ENCODE measurements at regions not wholly inside any gene's neighbourhood (a gene's known extent, or its start where the extent isn't known, plus 50 kb on each side); places are given as distances from the start of the nearest gene placed in this dataset.

DNA sequence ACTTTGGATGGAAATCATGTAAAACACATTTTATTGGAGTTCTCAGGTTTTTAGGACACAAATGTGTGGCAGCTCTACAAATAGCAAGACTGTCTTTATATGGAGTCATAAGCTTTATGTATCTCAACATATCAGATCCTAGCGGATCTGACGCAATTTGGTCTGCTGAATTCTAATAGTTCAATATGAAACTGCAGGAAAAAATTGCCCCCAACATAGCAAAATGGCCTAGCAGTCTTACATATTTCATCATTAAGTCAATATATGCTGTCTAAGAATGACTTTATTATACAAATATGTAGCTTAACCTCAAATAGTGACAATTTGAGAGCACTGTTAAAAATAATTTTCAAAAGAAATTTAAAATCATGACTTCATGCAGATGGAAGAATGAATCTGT, 244.3 kb downstream of the TAF11L14 start:
- Histone ChIP-seq H3K4me3 (no peak overlapping the region), H3K9me3 (no peaks in the 10 kb centered on the region), H3K27ac (no peak overlapping the region), H3K4me1 (no peaks in the 10 kb centered on the region), H3K36me3 (no peaks in the 10 kb centered on the region), H3K27me3 (no peaks in the 10 kb centered on the region)
- no peak for DNase-seq (ENCODE audit: extremely low spot score in 2 of 2)
- TF ChIP-seq, protein P1, sequence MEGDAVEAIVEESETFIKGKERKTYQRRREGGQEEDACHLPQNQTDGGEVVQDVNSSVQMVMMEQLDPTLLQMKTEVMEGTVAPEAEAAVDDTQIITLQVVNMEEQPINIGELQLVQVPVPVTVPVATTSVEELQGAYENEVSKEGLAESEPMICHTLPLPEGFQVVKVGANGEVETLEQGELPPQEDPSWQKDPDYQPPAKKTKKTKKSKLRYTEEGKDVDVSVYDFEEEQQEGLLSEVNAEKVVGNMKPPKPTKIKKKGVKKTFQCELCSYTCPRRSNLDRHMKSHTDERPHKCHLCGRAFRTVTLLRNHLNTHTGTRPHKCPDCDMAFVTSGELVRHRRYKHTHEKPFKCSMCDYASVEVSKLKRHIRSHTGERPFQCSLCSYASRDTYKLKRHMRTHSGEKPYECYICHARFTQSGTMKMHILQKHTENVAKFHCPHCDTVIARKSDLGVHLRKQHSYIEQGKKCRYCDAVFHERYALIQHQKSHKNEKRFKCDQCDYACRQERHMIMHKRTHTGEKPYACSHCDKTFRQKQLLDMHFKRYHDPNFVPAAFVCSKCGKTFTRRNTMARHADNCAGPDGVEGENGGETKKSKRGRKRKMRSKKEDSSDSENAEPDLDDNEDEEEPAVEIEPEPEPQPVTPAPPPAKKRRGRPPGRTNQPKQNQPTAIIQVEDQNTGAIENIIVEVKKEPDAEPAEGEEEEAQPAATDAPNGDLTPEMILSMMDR (IDR thresholded peaks at IDR 0.05) = no peak
- TF ChIP-seq POLR2A (IDR thresholded peaks at IDR 0.05) = no peak
- TF ChIP-seq POLR2AphosphoS5 (IDR thresholded peaks at IDR 0.05; ENCODE audit: insufficient read depth in 1 of 2, low read depth in 1 of 2) = no peak
- intact Hi-C loops (cut with DNase I) = no loop called here

DNA sequence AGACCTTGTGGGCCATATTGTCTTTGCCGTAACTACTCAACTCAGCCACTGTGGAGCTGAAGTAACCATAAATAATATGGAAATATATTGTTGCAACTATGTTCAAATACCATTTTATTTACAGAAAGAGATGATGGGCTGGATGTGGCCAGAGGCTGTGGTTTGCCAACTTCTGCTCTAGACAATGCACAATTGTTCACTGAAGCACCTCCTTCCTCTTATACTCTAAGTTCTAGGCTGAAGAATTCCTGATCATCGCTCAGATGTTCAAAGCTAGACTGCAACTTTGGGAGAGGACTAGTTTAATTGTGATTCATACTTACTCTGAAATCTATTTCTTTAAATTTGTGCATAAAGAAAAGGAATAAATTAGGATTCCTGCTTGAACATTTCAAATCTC, 245.0 kb downstream of the TAF11L14 start:
- H3K27me3 ChIP-seq = no peaks in the 10 kb centered on the region
- no peak overlapping the region for H3K4me3 ChIP-seq
- H3K4me1 ChIP-seq = no peaks in the 10 kb centered on the region
- H3K36me3 ChIP-seq = no peaks in the 10 kb centered on the region
- no peak for DNase-seq (ENCODE audit: extremely low spot score in 2 of 2)
- intact Hi-C loops (cut with DNase I) = no loop called here
- TF ChIP-seq POLR2A (IDR thresholded peaks at IDR 0.05) (no peak), POLR2AphosphoS5 (IDR thresholded peaks at IDR 0.05; ENCODE audit: insufficient read depth in 1 of 2, low read depth in 1 of 2) (no peak)
- TF ChIP-seq, protein P1 (IDR thresholded peaks at IDR 0.05) = no peak
- no peak overlapping the region for H3K27ac ChIP-seq
- no peaks in the 10 kb centered on the region for H3K9me3 ChIP-seq

DNA sequence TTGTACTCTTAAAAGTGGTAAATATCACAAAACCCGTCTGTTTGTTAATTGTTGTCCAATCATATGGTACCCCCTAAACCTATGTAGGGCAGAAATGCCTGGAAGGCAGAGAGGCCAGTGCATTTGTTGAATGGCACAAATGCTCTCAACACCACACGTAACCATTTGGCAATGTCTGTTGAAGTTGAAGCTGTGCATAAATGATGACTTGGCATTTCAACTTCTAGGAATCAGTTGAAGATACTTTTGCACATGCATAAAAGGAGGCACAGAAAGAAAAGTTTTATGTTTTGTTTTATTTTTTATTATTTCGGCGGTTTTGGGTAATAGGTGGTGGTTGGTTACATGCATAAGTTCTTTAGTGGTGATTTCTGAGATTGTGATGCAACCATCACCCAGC, 246.6 kb downstream of the TAF11L14 start:
- H3K4me1 ChIP-seq = no peaks in the 10 kb centered on the region
- no peak for DNase-seq (ENCODE audit: extremely low spot score in 2 of 2)
- no peaks in the 10 kb centered on the region for H3K9me3 ChIP-seq
- TF ChIP-seq POLR2AphosphoS5 (IDR thresholded peaks at IDR 0.05; ENCODE audit: insufficient read depth in 1 of 2, low read depth in 1 of 2) (no peak), POLR2A (IDR thresholded peaks at IDR 0.05) (no peak)
- TF ChIP-seq, protein P1 (IDR thresholded peaks at IDR 0.05) = no peak
- no peak overlapping the region for H3K4me3 ChIP-seq
- intact Hi-C loops (cut with DNase I) = no loop called here
- H3K27ac ChIP-seq = no peak overlapping the region
- H3K27me3 ChIP-seq = no peaks in the 10 kb centered on the region
- no peaks in the 10 kb centered on the region for H3K36me3 ChIP-seq

DNA sequence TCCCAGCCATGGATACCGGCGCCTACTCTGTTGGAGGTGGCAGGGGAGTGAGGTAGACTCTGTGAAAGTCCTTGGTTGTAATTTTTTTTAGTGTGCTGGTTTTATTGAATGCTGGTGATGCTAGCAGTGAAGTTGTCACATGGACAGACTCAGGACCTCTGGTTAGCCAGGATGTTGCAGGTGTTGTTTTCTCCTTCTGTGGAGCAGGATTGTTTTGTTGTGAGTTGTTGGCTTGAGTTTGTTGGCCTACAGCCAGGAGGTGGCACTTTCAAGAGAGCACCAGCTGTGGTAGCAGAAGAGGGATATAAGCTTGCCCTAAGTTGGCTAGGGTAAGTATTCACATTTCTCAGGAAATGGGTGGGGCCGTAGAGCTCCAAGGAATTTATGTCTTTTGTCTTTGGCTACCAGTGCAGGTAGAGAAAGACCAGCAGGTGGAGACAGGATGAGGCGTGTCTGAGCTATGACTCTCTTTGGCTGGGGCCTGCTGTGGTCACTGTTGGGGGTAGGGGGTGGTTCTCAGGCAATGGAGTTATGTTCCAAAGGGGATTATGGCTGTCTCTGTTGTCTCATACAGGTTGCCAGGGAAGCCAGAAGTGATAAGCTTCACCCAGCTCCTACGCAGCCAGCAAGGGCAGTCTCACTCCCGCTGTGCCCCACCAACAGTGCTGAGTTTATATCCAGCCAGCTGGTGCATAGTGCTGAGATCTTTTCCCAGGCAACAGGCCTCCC, 248.7 kb downstream of the TAF11L14 start:
- Histone ChIP-seq H3K36me3 (no peaks in the 10 kb centered on the region), H3K27ac (no peak overlapping the region), H3K9me3 (no peaks in the 10 kb centered on the region), H3K27me3 (no peaks in the 10 kb centered on the region), H3K4me3 (no peak overlapping the region), H3K4me1 (no peaks in the 10 kb centered on the region)
- intact Hi-C loops (cut with DNase I) = no loop called here
- DNase-seq (ENCODE audit: extremely low spot score in 2 of 2) = no peak
- TF ChIP-seq POLR2A (IDR thresholded peaks at IDR 0.05) (no peak), POLR2AphosphoS5 (IDR thresholded peaks at IDR 0.05; ENCODE audit: insufficient read depth in 1 of 2, low read depth in 1 of 2) (no peak)
- TF ChIP-seq, protein P1 (IDR thresholded peaks at IDR 0.05) = no peak

DNA sequence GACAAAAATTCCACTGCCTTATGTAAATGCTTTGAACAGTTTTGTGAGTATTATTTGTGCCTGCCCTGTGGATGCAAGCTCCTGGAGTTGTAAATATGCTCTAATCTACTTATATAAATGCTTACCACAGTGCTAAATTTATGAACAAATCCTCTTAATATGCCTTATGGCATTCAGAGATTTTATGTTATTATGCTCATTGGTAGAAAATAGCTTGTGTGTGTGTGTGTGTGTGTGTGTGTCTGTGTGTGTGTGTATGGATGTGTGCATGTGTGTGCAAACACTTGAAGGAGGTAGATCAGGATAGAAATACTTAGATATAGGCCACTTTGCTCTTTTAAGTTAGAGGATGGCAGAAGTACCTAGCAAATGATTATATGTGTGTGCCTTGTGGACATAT, 253.9 kb downstream of the TAF11L14 start:
- intact Hi-C loops (cut with DNase I) = no loop called here
- H3K27ac ChIP-seq = no peak overlapping the region
- TF ChIP-seq POLR2A (IDR thresholded peaks at IDR 0.05) = no peak
- no peak for TF ChIP-seq POLR2AphosphoS5 (IDR thresholded peaks at IDR 0.05; ENCODE audit: insufficient read depth in 1 of 2, low read depth in 1 of 2)
- TF ChIP-seq, protein P1 (IDR thresholded peaks at IDR 0.05) = no peak
- no peaks in the 10 kb centered on the region for H3K9me3 ChIP-seq
- no peaks in the 10 kb centered on the region for H3K27me3 ChIP-seq
- no peaks in the 10 kb centered on the region for H3K4me1 ChIP-seq
- H3K36me3 ChIP-seq = no peaks in the 10 kb centered on the region
- H3K4me3 ChIP-seq = no peak overlapping the region
- DNase-seq (ENCODE audit: extremely low spot score in 2 of 2) = no peak

All from vagina (tissue), 2 donors.